KMS-11 (cell line): ENCODE measurements at regions not wholly inside any gene's neighbourhood (a gene's known extent, or its start where the extent isn't known, plus 50 kb on each side); places are given as distances from the start of the nearest gene placed in this dataset.

Experiments
- H2AFZ ChIP-seq: fragments of 200-600 bp; sonication (generic); 2 replicates; pipeline ENCODE4 v1.6.1; 2016; ENCODE audit warnings: antibody characterized with exemption, mixed run types, low read depth
- H3K27ac ChIP-seq: fragments of 200-600 bp; sonication (generic); 2 replicates; pipeline ENCODE4 v1.6.1; 2016; ENCODE audit warnings: mild to moderate bottlenecking, mixed run types
- H3K27me3 ChIP-seq: fragments of 200-600 bp; sonication (generic); 2 replicates; pipeline ENCODE4 v1.6.1; 2017; ENCODE audit warnings: mild to moderate bottlenecking, low read depth, mixed run types, moderate library complexity; ENCODE audit not compliant: insufficient read depth
- H3K36me3 ChIP-seq: fragments of 200-600 bp; sonication (generic); 2 replicates; pipeline ENCODE4 v1.6.1; 2017; ENCODE audit warnings: mild to moderate bottlenecking, mixed run types; ENCODE audit not compliant: insufficient read depth
- H3K4me1 ChIP-seq: fragments of 200-600 bp; sonication (generic); 2 replicates; pipeline ENCODE4 v1.6.1; 2016; ENCODE audit warnings: mild to moderate bottlenecking, low read depth, mixed run types; ENCODE audit not compliant: poor library complexity, severe bottlenecking
- H3K4me2 ChIP-seq: fragments of 200-600 bp; sonication (generic); 2 replicates; pipeline ENCODE4 v1.7.0; 2016; ENCODE audit warnings: mild to moderate bottlenecking, mixed run types
- H3K4me3 ChIP-seq: fragments of 200-600 bp; sonication (generic); IDR thresholded peaks from 2 replicates; pipeline ENCODE4 v1.6.1; 2017; ENCODE audit warnings: low read depth, low read length, mixed read lengths; ENCODE audit not compliant: insufficient read depth
- H3K79me2 ChIP-seq: fragments of 200-600 bp; sonication (generic); 2 replicates; pipeline ENCODE4 v1.6.1; 2016; ENCODE audit warnings: low read depth, mixed run types; ENCODE audit not compliant: insufficient read depth
- H3K9ac ChIP-seq: fragments of 200-600 bp; sonication (generic); 2 replicates; pipeline ENCODE4 v1.6.1; 2016; ENCODE audit warnings: mild to moderate bottlenecking, mixed run types
- H4K20me1 ChIP-seq: fragments of 200-600 bp; sonication (generic); 2 replicates; pipeline ENCODE4 v1.6.1; 2016; ENCODE audit warnings: mild to moderate bottlenecking, mixed run types; ENCODE audit not compliant: insufficient read depth
- TF ChIP-seq, protein P1 (sequence below): fragments of 200-600 bp; sonication (generic); conservative IDR thresholded peaks from 2 replicates; pipeline ENCODE4 v1.6.1; 2017; ENCODE audit warnings: low read depth, mild to moderate bottlenecking, antibody characterized with exemption, low read length, moderate library complexity, mixed read lengths

GRCh38 chr11:134920851-134921608 lies 509.0 kb upstream of the B3GAT1 start:
- Histone ChIP-seq H3K9ac (no peak overlapping the region), H3K79me2 (no peaks in the 10 kb centered on the region), H3K4me3 (no peak overlapping the region), H3K27me3 (no peaks in the 10 kb centered on the region), H3K36me3 (no peaks in the 10 kb centered on the region), H3K4me2 (no peak overlapping the region), H3K4me1 (no peaks in the 10 kb centered on the region), H4K20me1 (no peaks in the 10 kb centered on the region), H2AFZ (no peak overlapping the region), H3K27ac (no peak overlapping the region)
- TF ChIP-seq, protein P1, sequence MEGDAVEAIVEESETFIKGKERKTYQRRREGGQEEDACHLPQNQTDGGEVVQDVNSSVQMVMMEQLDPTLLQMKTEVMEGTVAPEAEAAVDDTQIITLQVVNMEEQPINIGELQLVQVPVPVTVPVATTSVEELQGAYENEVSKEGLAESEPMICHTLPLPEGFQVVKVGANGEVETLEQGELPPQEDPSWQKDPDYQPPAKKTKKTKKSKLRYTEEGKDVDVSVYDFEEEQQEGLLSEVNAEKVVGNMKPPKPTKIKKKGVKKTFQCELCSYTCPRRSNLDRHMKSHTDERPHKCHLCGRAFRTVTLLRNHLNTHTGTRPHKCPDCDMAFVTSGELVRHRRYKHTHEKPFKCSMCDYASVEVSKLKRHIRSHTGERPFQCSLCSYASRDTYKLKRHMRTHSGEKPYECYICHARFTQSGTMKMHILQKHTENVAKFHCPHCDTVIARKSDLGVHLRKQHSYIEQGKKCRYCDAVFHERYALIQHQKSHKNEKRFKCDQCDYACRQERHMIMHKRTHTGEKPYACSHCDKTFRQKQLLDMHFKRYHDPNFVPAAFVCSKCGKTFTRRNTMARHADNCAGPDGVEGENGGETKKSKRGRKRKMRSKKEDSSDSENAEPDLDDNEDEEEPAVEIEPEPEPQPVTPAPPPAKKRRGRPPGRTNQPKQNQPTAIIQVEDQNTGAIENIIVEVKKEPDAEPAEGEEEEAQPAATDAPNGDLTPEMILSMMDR: no peak

- Histone ChIP-seq H2AFZ (no peak overlapping the region), H3K79me2 (no peaks in the 10 kb centered on the region), H3K4me3 (no peak overlapping the region), H3K4me2 (no peak overlapping the region), H3K36me3 (no peaks in the 10 kb centered on the region), H3K4me1 (no peaks in the 10 kb centered on the region), H3K9ac (no peak overlapping the region), H4K20me1 (no peaks in the 10 kb centered on the region), H3K27ac (no peak overlapping the region), H3K27me3 (no peaks in the 10 kb centered on the region)
- TF ChIP-seq, protein P1: no peak
Observed at GRCh38 chr11:134916421-134917213, 504.6 kb upstream of the B3GAT1 start.

DNA sequence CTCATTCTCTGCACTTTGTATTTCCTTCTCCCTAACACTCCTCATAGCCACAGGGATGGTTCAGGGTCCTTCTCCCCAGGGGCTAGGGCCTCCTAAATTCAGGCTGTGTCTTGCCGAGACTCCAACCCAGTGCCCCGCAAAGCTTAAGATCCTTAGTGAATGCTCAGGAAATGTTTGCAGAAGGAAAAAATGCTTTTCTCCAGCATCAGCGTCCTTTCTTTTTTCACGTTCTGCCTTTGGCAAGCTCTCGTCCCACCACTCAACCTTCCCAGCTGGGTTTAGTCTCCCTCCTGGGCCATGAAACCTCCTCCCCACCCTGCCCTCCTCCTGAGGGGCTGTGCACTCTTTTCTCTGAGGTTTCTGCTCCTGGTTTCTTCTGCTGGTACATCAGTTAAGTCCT lies 503.8 kb upstream of the B3GAT1 start:
- Histone ChIP-seq H3K9ac (no peak overlapping the region), H4K20me1 (no peaks in the 10 kb centered on the region), H3K27me3 (no peaks in the 10 kb centered on the region), H3K4me3 (no peak overlapping the region), H3K4me1 (no peaks in the 10 kb centered on the region), H3K27ac (no peak overlapping the region), H3K36me3 (no peaks in the 10 kb centered on the region), H3K4me2 (no peak overlapping the region), H3K79me2 (no peaks in the 10 kb centered on the region), H2AFZ (no peak overlapping the region)
- TF ChIP-seq, protein P1: no peak

DNA sequence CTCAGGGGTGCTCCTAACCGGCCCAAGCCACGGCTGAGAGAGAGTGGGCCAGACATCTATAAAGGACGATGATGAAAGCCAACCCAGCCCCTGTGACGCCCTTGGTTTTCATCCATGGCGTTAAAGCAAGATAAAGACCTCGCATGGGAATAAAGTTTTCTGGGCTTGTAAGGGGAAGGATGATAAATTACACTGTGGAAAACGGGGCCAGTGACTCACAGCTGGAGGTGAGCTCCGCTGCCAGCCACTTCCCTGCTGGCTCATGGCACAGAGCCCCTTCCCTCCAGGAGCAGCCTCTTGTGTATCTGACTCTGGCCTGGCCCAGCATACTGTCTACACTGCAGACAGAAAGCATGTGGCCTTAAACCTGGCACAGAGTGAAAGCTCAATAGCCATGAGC lies 503.2 kb upstream of the B3GAT1 start:
- H3K4me1 ChIP-seq: no peaks in the 10 kb centered on the region
- H3K27me3 ChIP-seq: no peaks in the 10 kb centered on the region
- no peak overlapping the region for H3K9ac ChIP-seq
- no peaks in the 10 kb centered on the region for H3K79me2 ChIP-seq
- TF ChIP-seq, protein P1: no peak
- H2AFZ ChIP-seq: no peak overlapping the region
- H4K20me1 ChIP-seq: no peaks in the 10 kb centered on the region
- no peak overlapping the region for H3K4me2 ChIP-seq
- H3K27ac ChIP-seq: no peak overlapping the region
- no peaks in the 10 kb centered on the region for H3K36me3 ChIP-seq
- no peak overlapping the region for H3K4me3 ChIP-seq
